Prostate gland (tissue), 2 donors: ENCODE measurements at regions not wholly inside any gene's neighbourhood (a gene's known extent, or its start where the extent isn't known, plus 50 kb on each side); places are given as distances from the start of the nearest gene placed in this dataset.

Experiments
- CTCF ChIP-seq, 4 experiments: fragments of 200-600 bp in 2 of 4; fragments of 450-650 bp in 2 of 4; sonication (generic) in 2 of 4; IDR thresholded peaks; 1 replicate in 3 of 4; 2 replicates in 1 of 4; pipeline ENCODE4 v1.5.1; 2016 to 2019; ENCODE audit warnings: antibody characterized with exemption in 4 of 4, mild to moderate bottlenecking in 2 of 4, moderate library complexity in 2 of 4
- POLR2A ChIP-seq: fragments of 450-650 bp; IDR thresholded peaks from one replicate; pipeline ENCODE4 v1.6.1; 2016; ENCODE audit warnings: antibody characterized with exemption, mild to moderate bottlenecking

DNA sequence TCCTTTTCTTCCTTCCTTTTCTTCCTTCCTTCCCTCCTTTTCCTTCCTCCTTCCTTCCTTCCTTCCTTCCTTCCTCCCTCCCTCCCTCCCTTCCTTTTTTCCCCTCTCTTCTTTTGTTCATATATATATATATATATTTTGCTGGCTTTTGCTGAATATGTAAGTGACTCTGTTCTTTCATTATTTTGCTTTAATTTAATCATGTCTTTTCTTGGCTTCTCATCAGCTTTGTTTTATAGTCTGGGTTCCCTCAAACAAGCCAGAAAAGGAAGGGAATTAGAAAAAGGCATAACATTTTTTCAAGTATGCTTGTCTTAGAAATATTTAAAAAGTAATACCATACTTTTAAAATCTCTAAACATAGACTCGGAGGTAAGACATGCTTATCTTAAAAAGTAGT lies 219.9 kb upstream of the ATXN7L3B start:
- TF ChIP-seq POLR2A (no peak), CTCF (IDR thresholded peaks at IDR 0.05) (no peak)
